Kidney capillary endothelial cell (primary cell): ENCODE measurements at regions not wholly inside any gene's neighbourhood (a gene's known extent, or its start where the extent isn't known, plus 50 kb on each side); places are given as distances from the start of the nearest gene placed in this dataset.
"Not testable (repeated sequence)": the region's sequence is repeated elsewhere in the genome, so short reads cannot be mapped to it uniquely, and the experiment has no call there.

Source experiments
- DNase-seq: peaks from one replicate; pipeline ENCODE4 v3.0.0-alpha.2; 2018; ENCODE audit warnings: low spot score

DNA sequence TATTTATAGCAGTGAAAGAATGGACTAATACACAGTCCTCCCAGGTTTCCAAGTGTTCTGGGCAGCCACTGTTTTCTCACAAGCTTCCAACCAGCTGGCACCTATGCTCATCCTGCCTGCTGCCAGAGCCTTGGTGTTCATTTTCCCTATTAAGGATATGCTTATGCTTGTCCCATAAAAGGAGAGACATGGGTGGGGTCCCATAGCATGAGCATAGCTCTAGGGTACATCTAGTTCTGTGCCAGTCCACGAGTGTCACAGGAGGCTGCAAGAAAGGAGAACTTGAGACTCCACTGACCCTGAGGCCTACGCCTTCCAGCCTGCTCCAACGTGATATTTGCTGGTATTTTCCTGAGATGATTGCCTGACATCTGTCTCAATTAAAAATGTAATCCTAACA lies 192.4 kb upstream of the PTGFR start:
- no peak for DNase-seq

DNA sequence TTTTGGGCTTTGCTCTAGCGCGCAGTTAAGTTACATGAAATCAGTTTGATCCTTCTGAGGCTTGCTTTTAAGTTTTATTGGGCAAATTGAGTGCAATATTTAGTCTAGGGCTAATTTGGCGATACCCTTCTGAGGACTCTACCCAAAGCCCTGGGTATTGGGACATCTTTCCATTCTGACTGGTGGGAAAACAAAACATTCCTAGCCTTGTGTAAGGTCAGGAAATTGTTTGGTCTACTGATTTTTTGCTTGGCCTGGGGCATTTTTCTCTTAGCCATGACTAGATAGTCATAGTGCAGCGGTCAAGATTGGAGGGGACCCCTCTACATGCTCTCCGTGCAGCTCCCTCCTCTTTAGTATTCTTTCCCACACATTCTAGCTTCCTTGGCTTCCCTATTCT lies 189.6 kb upstream of the PTGFR start:
- DNase-seq, result no peak

DNA sequence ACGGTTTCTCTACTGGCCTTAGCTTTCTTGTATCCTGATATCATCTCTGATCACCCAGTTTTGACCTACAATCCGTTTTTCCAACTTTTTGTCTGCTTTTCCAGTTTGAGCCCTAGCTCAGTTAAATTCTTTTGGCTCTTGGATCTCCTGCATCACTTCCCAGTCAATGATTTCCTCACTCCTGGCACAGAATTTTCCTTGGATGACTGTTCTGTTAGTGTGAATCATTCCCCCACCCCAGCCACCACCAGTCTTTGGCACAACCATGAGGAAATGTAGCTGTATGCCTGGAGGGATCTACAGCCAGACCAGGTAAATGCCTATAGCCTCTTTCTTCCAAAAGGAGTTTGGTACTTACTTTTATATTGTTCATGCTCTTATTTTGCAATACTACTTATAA lies 187.2 kb upstream of the PTGFR start:
- DNase-seq, result peak; percentile 3

GRCh38 chr1:78304341-78304740 lies 186.4 kb upstream of the PTGFR start:
- no peak for DNase-seq

GRCh38 chr1:78304761-78305160 lies 186.0 kb upstream of the PTGFR start:
- DNase-seq, result no peak

GRCh38 chr1:78310261-78310660 lies 180.5 kb upstream of the PTGFR start:
- not testable (repeated sequence) for DNase-seq

GRCh38 chr1:78318011-78318410 lies 172.8 kb upstream of the PTGFR start:
- no peak for DNase-seq

DNA sequence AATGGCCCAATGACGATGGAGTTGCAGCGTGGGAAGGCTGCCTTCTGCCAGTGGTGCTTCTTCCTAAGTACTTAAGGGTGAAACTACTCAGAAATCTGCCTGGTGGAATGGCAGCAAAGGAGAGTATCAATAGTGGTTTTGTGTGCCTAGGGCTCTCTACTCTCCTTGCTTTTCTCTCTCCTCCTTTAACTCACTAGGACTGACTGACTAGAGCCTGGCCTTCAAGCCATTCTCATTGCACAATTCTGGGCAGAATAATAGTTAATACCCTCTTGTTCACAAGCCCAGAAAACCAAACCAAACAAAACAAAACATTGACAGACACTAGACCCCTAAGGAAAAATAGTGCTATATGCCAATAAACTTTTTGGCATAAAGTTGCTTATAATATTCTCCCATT lies 171.2 kb upstream of the PTGFR start:
- no peak for DNase-seq

GRCh38 chr1:78322928-78323680 lies 167.7 kb upstream of the PTGFR start:
- no peak for DNase-seq

DNA sequence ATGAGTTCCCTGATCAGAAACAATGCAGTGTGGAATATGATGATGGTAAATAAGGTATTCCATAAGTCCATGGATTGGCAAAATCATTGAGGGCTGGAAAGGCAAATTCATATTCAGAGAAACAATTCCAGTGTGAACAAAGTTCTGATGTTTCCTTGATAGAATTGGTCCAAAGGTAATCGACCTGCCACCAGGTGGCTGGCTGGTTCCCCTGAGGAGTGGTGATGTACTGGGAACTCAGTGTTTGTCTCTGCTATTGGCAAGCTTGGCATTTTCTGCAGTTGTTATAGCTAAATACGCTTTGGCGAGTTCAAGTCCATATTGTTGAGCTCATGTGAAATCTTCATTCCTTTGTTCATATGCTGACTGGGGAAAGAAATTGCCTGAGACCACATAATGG lies 165.5 kb upstream of the PTGFR start:
- DNase-seq, result no peak

DNA sequence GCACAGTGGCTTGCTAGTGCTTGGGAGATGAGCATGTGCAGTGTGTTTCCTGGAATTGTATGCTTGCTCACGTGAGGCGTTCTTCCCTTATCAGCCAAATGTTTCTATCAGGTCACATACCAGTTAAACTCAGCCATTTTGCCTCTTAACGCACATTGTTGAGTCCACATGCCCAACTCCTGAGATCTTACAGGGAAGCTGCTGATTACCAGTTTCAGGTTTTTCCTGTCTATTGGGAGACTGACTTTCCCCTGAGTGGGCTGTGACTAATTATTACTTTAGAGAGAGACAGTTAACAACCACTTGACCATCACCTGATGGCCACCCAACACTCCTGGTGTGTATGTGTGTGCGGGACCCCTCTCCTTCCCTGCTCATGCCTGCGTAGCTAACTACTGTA lies 161.3 kb upstream of the PTGFR start:
- DNase-seq, result no peak

GRCh38 chr1:78331799-78332198 lies 159.0 kb upstream of the PTGFR start:
- DNase-seq, result no peak

GRCh38 chr1:78333502-78333901 lies 157.3 kb upstream of the PTGFR start:
- DNase-seq, result peak; percentile 18

- no peak for DNase-seq
These were observed 156.7 kb upstream of the PTGFR start for GRCh38 chr1:78334114-78334513.

DNA sequence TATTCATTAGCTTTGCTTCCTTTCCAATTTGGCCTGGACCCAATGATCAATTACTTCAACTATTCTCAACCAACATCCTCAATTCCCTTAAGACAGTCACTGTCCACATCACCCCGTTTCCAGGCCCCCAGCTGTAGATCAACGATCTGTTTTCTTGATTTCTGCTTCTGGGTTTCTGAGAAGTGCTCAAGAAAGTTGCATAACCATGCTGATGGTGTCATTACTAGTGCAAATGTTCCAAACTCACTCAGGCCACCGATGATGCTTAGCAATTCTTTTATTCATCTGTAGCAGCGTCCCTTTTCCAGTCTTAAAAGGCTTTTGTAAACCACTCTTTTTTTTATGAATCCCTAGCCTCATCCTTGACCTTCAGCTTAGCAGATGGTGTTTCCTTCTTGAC lies 155.8 kb upstream of the PTGFR start:
- no peak for DNase-seq

DNA sequence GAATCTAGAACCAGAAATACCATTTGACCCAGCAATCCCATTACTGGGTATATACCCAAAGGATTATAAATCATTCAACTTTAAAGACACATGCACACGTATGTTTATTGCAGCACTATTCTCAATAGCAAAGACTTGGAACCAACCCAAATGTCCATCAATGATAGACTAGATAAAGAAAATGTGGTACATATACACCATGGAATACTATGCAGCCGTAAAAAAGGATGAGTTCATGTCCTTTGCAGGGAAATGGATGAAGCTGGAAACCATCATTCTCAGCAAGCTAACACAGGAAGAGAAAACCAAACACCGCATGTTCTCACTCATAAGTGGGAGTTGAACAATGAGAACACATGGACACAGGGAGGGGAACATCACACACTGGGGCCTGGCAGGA lies 154.0 kb upstream of the PTGFR start:
- DNase-seq, result not testable (repeated sequence)

DNA sequence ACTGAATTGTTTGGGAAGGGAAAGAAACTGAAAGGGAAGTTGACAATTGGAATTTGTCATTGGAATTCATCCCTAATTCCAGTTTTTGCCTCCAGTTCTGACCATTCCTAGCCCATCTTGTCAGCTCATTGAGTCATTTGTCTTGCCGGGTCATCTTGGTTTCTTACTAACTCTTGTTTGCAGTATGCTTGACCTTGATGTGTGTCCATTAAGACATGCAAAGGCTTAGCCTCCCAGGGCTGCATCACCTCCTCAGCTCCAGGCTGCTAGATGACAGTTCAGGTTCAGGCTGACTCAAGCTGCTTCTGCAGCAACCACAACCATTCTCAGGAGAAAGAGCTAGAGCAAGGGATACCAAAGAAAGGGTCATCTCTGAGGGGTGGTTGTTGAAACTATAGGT lies 151.3 kb upstream of the PTGFR start:
- no peak for DNase-seq

DNA sequence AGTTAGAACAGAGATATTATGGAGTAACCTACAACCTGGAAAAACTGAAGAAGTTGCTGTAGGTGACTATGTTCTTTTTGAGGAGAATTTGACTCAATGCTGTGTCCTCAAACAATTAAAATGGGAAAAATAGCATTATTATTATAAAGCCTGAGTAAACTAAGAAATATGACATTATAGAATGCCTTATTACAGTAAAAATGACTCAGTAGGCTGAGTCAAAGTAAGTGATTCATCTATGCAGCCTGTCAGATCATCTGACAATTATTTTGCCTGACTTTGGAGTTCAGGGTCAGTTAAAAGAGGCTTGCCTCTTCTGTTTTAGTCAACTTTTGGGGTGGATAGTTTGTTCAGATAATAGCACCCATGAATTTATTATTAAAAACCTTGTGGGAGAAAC lies 150.8 kb upstream of the PTGFR start:
- DNase-seq, result peak; percentile 82

GRCh38 chr1:78348496-78349284 lies 142.1 kb upstream of the PTGFR start:
- no peak for DNase-seq

DNA sequence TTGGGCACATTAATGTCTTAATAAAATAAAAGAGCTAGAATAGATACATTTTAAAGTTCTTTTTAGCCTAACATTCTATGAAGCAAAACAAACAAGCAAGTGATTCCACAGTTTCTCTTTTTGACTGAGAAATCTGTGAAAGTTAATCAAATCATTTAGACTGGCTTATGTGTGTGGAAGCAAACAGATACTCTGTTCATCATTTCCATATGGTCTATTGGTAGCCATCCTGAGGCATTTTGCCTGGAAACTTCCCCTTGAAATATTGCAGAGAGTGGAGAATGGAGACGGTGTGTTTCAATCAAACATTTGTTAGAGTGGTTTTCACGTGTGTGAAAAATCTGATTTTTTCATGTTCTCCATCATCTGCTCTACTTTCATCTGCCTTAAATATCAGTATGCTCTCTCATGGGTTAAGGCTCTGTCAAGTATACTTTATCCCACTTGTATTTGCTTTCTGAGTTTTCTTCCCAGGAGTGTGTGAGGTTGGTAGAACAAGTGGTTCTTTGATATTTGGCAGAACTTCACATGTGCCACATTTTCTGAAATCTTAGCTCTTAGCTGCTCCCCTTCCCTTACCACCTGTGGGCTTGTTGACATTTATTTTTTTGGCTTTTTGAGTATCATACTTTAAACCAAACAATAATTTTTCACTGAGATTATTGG lies 139.1 kb upstream of the PTGFR start:
- DNase-seq, result no peak

DNA sequence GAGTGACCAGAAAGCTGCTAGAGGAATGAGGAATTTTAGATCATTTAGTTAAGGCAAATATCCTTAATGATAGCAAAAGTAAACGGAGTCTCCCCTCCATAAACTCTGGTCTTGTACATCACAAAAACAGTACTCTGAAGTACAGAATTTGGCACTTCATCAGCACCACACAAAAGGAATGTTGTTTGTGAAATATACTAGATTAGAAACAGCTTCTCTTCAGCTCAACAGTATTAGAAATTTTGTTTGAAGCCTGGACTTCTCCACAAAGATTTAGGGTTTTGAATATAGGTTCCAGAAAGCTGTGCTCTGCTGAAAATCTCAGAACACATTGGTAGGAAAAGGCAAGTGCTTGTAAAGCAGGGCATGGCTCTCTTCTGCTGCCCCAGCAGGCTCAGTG lies 135.1 kb upstream of the PTGFR start:
- DNase-seq, result no peak

DNA sequence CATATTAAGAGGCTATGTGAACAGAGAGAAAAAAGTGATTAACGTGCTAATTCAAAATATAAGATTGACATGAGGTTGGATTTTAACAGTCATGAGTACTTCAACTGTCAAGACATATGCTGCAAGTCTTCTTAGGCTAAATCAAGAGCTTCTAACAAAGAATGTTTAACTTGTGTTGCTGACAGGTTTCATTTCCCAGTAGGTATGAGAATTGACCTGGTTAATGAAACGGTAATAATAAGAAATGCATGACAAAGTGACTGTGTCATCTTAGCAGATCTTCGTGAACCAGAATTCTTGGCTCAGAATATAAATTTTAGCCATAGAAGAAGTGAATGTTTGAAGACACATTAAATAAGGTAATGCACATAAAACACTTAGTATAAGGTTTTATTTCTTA lies 132.6 kb upstream of the PTGFR start:
- DNase-seq, result no peak

GRCh38 chr1:78359666-78360065 lies 131.1 kb upstream of the PTGFR start:
- DNase-seq, result no peak
